Activated B cell treated with CpG ODN at 0.5 μM for 24 hours (primary cell): ENCODE measurements at regions not wholly inside any gene's neighbourhood (a gene's known extent, or its start where the extent isn't known, plus 50 kb on each side); places are given as distances from the start of the nearest gene placed in this dataset.

Experiments used
- ATAC-seq: fragments of 200-7000 bp; cut with Tn5 transposase; one replicate; pipeline ENCODE4 v1.10.0; 2021; ENCODE audit warnings: low read depth, mild to moderate bottlenecking, moderate library complexity
- CTCF ChIA-PET: fragments of 350-600 bp; sonication (Branson Sonifier 250); formaldehyde crosslinking; loops from one replicate; lab custom pipeline; 2021; ENCODE audit warnings: antibody characterized with exemption; lab: Charles Lee
- POLR2A ChIA-PET: fragments of 350-600 bp; sonication (Branson Sonifier 250); formaldehyde crosslinking; loops from one replicate; lab custom pipeline; 2021; ENCODE audit warnings: antibody characterized with exemption; lab: Charles Lee
- DNase-seq: peaks from one replicate; pipeline ENCODE4 v3.0.0; 2022
- H3K27ac Mint-ChIP-seq: one replicate; pipeline ENCODE4 v1.8.0; 2020; ENCODE audit warnings: mixed read lengths
- H3K27me3 Mint-ChIP-seq: one replicate; pipeline ENCODE4 v1.8.0; 2021; ENCODE audit warnings: mixed read lengths
- H3K36me3 Mint-ChIP-seq: one replicate; pipeline ENCODE4 v1.8.0; 2021; ENCODE audit warnings: low read depth, mixed read lengths
- H3K4me1 Mint-ChIP-seq: one replicate; pipeline ENCODE4 v1.8.0; 2021; ENCODE audit warnings: mixed read lengths
- H3K4me3 Mint-ChIP-seq: one replicate; pipeline ENCODE4 v1.8.0; 2020; ENCODE audit warnings: mild to moderate bottlenecking, mixed read lengths
- H3K9me3 Mint-ChIP-seq: one replicate; pipeline ENCODE4 v1.8.0; 2020; ENCODE audit warnings: mixed read lengths
- intact Hi-C: fragments of 100-400 bp; cut with micrococcal nuclease; formaldehyde crosslinking; loops from one replicate; pipeline ENCODE4 v1.15.1; 2024
- TF ChIP-seq, protein P1 (sequence below): fragments of 200-600 bp; IDR thresholded peaks from one replicate; pipeline ENCODE4 v1.8.0; 2022; ENCODE audit warnings: antibody characterized with exemption, mild to moderate bottlenecking

DNA sequence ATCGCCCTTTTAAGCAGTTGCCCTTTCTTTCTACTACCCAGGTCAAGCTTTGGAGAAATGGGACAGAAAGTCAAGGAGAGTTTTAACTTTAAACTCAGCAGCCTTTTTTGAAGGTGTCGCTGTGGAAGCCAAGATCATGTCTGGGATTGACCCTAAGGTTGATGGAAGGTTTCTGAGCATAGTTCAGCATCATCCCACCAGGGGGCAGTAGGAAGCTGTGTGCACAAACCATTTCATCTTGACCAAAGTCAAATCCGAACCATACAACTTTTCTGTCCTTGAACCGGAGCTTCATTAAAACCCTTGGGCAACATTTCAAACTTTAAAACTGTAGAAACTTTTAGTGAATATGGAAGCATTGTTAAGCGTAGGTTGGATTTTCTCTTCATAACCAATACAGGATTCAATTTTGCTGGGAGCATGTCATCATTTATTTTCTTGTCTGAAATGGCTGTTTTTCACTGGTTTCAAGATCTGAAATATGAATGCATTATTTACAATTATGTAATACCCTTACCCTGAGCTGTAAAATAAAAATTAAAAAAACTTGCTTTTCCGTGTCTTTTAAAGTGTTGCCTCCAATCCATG lies 214.4 kb upstream of the KIAA1217 start:
- no peak overlapping the region for H3K4me3 Mint-ChIP-seq
- H3K27me3 Mint-ChIP-seq = no peaks in the 10 kb centered on the region
- intact Hi-C loops = no loop called here
- ChIA-PET CTCF (no interaction called here), POLR2A (no interaction called here)
- no peaks in the 10 kb centered on the region for H3K4me1 Mint-ChIP-seq
- TF ChIP-seq, protein P1, sequence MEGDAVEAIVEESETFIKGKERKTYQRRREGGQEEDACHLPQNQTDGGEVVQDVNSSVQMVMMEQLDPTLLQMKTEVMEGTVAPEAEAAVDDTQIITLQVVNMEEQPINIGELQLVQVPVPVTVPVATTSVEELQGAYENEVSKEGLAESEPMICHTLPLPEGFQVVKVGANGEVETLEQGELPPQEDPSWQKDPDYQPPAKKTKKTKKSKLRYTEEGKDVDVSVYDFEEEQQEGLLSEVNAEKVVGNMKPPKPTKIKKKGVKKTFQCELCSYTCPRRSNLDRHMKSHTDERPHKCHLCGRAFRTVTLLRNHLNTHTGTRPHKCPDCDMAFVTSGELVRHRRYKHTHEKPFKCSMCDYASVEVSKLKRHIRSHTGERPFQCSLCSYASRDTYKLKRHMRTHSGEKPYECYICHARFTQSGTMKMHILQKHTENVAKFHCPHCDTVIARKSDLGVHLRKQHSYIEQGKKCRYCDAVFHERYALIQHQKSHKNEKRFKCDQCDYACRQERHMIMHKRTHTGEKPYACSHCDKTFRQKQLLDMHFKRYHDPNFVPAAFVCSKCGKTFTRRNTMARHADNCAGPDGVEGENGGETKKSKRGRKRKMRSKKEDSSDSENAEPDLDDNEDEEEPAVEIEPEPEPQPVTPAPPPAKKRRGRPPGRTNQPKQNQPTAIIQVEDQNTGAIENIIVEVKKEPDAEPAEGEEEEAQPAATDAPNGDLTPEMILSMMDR = no peak
- DNase-seq = no peak
- no peaks in the 10 kb centered on the region for H3K9me3 Mint-ChIP-seq
- H3K27ac Mint-ChIP-seq = no peak overlapping the region
- H3K36me3 Mint-ChIP-seq = no peaks in the 10 kb centered on the region
- no peak for ATAC-seq

DNA sequence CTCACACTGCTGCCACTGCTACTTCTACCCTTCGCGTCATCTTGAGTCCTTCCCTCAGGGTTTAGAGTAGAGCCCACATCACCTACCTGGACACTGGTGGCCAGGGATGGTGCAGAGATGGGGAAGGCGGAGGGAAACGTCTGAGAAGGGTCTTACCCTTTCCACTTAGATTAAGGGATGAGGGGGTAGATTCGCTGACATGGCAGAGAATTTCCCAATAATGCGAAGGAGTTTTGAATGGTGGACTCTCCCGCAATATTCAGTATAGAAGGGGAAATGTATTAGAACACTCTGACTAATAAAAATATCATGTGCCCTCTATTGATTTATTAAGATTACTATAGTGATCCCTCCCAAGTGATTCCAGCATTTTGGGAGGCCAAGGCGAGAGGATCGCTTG lies 209.5 kb upstream of the KIAA1217 start:
- ChIA-PET POLR2A (no interaction called here), CTCF (no interaction called here)
- Mint-ChIP-seq H3K4me3 (no peak overlapping the region), H3K27ac (no peak overlapping the region), H3K27me3 (no peaks in the 10 kb centered on the region), H3K9me3 (no peaks in the 10 kb centered on the region), H3K36me3 (no peaks in the 10 kb centered on the region), H3K4me1 (no peaks in the 10 kb centered on the region)
- DNase-seq = no peak
- ATAC-seq = no peak
- TF ChIP-seq, protein P1 = no peak
- intact Hi-C loops = no loop called here

DNA sequence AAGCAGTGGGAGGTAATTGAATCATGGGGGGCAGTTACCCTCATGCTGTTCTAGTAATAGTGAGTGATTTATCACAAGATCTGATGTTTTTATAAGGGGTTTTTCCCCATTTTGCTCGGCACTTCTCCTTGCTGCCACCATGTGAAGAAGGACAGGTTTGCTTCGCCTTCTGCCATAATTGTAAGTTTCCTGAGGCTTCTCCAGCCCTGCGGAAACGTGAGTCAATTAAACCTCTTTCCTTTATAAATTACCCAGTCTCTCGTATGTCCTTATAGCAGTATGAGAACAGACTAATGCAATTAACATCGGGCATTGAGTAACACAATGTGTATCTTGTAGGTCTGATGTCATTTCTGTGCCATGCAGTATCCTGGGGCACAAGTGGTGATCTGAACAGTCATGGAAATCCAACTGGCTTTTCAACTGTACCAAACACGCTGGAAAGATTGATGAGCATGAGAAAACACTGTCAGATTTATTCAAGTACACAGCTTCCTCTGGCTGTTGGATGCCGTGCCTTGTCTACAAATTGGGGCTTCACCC lies 208.6 kb upstream of the KIAA1217 start:
- no peaks in the 10 kb centered on the region for H3K4me1 Mint-ChIP-seq
- no peaks in the 10 kb centered on the region for H3K9me3 Mint-ChIP-seq
- TF ChIP-seq, protein P1 = no peak
- ChIA-PET CTCF (no interaction called here), POLR2A (no interaction called here)
- no peak overlapping the region for H3K4me3 Mint-ChIP-seq
- ATAC-seq (no peak), DNase-seq (no peak)
- intact Hi-C loops = no loop called here
- no peaks in the 10 kb centered on the region for H3K36me3 Mint-ChIP-seq
- no peaks in the 10 kb centered on the region for H3K27me3 Mint-ChIP-seq
- no peak overlapping the region for H3K27ac Mint-ChIP-seq

DNA sequence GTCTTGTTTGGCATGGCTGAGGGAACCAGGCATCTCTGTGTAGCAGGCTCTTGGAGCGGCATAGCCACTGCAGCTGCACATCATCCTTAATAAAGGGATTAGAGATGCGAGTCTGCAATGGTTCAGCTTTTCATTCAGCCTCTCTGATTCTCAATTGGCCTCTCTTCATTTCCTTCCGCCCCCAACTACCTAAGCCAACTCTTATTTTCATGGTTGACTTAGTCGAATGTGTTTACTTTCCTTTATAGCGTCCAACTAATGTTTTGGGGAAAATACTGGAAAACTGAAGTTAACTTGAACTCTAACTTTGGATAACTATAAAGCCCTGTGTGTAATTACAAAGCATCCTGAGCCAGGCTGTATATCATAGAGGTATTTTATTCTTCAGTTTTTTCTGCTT lies 202.2 kb upstream of the KIAA1217 start:
- H3K36me3 Mint-ChIP-seq = no peaks in the 10 kb centered on the region
- H3K27me3 Mint-ChIP-seq = no peaks in the 10 kb centered on the region
- H3K27ac Mint-ChIP-seq = no peak overlapping the region
- CTCF ChIA-PET = no interaction called here
- no peak overlapping the region for H3K4me3 Mint-ChIP-seq
- H3K9me3 Mint-ChIP-seq = no peaks in the 10 kb centered on the region
- intact Hi-C loops = no loop called here
- no peak for ATAC-seq
- TF ChIP-seq, protein P1 = no peak
- no peaks in the 10 kb centered on the region for H3K4me1 Mint-ChIP-seq
- POLR2A ChIA-PET = no interaction called here
- no peak for DNase-seq

DNA sequence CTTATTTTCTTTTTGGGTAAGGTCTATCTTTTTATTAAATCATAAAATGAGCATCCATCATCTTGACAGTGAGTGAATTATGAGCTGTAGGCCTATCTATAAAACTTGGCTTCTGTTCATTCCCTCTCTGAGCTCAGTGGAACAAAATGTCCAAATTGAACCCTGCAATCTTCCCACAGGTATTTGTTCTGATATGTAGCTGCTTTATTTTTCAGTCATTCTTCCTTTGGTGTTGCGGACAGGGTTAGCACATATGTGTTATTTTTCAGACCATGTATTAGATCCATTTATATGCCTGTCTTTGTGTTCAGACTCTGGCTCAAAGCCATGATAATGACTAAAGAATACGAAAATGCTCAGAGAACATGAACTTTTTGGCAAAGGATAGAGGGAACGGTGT lies 201.6 kb upstream of the KIAA1217 start:
- H3K4me1 Mint-ChIP-seq = no peaks in the 10 kb centered on the region
- no peak overlapping the region for H3K27ac Mint-ChIP-seq
- no peaks in the 10 kb centered on the region for H3K36me3 Mint-ChIP-seq
- ChIA-PET POLR2A (no interaction called here), CTCF (no interaction called here)
- H3K4me3 Mint-ChIP-seq = no peak overlapping the region
- no peak for DNase-seq
- no peaks in the 10 kb centered on the region for H3K9me3 Mint-ChIP-seq
- TF ChIP-seq, protein P1 = no peak
- H3K27me3 Mint-ChIP-seq = no peaks in the 10 kb centered on the region
- ATAC-seq = no peak
- intact Hi-C loops = no loop called here
